ENCODE measurements at regions not wholly inside any gene's neighbourhood (a gene's known extent, or its start where the extent isn't known, plus 50 kb on each side); places are given as distances from the start of the nearest gene placed in this dataset.

DNA sequence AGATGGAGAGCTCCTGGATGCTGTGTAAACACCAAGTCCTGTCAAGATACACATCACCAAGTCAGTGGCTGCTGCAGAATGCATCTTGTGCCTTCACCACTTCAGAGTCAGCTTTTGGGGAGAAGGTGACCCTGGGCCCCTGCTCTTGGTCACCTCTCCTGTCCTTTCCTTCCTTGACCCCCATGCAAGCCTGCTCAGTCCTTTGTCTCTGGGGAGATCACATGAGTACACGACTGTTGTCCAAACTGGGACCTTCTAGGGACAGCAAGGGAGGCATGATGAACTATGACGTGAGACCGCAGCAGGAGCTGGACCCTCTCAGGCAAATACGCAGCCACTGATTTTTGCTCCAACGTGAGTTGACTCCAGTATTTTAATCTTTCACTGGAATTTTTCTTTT is 706.9 kb upstream of the ID2 start:
- in situ Hi-C loops (cut with MboI; ENCODE audit: low sequenced_read_pairs) = no loop called here

- in situ Hi-C loops (cut with MboI; ENCODE audit: low sequenced_read_pairs) = no loop called here
These were observed 705.6 kb upstream of the ID2 start for GRCh38 chr2:7976206-7976605.

DNA sequence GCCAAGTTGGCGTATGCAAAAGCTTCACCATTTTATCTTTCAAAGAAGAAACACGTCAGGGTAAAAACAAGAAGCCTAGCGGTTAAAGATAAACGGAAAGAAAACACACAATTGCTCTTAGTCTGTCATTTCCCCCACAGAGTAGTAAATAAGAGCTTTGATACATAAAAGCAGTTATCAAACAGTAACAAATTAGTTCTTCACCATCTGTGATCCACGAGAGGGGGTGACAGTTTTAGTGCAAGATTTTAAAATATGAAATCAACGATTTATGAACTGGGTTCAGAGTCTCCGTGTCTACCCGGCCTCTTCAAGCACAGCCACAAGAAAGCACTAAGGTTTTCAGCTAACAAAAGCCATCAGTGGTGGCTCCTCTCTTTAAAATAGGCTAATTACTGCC is 703.9 kb upstream of the ID2 start:
- in situ Hi-C loops (cut with MboI; ENCODE audit: low sequenced_read_pairs) = no loop called here

- in situ Hi-C loops (cut with MboI; ENCODE audit: low sequenced_read_pairs) = no loop called here
These were observed 699.8 kb upstream of the ID2 start for GRCh38 chr2:7982054-7982453.

GRCh38 chr2:7983451-7983850 is 698.4 kb upstream of the ID2 start:
- in situ Hi-C loops (cut with MboI; ENCODE audit: low sequenced_read_pairs) = no loop called here

GRCh38 chr2:7983912-7984311 is 697.9 kb upstream of the ID2 start:
- in situ Hi-C loops (cut with MboI; ENCODE audit: low sequenced_read_pairs) = no loop called here

DNA sequence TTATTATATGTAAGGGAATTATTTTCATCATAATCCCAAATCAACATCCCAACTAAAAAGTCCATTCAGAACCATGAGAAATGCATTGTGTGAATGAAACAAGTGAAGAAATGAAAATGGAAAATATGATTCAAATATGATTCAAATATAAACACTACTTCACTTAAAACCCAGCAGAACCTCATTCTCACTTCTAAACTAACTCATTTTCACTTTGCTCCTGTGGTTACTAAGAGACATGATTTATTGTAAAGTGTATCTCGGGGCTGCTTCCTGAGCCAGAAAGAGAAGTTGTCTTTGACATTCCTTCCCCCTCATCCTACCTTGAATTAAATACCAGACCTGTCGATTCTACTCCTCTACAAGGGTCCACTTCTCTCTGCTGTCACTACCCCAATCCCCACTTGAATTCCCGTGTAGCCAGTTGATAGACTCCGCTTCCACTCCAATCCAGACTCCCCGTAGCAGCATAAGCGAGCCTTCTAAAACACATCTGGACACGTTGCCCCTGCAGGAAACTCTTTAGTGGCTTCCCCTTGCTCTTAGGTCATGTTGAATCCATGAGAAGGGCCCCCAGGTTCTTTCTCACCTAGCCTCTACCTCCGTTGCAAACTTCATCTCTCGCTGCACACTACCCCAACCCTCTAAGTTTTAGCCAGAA is 697.0 kb upstream of the ID2 start:
- in situ Hi-C loops (cut with MboI; ENCODE audit: low sequenced_read_pairs) = no loop called here

GRCh38 chr2:7986431-7986830 is 695.4 kb upstream of the ID2 start:
- in situ Hi-C loops (cut with MboI; ENCODE audit: low sequenced_read_pairs) = no loop called here

DNA sequence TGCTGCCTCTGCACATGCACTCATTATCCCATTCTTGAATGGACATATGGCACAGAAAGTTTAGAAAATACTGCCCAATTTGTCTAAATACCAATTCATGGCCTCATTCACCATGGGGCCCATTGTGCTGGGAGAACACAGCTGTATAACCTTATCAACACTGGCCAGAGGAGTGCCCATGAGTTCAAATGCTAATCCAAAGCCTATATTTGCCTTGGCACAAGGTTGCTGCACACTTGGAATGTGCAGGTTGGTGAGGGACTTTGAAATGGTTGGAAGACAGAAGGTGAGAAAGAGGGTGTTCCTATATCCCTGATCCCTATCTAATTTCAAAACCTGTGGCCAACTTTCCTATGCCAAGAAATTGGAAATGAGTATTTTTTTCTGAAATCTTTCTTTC is 693.9 kb upstream of the ID2 start:
- in situ Hi-C loops (cut with MboI; ENCODE audit: low sequenced_read_pairs) = no loop called here

DNA sequence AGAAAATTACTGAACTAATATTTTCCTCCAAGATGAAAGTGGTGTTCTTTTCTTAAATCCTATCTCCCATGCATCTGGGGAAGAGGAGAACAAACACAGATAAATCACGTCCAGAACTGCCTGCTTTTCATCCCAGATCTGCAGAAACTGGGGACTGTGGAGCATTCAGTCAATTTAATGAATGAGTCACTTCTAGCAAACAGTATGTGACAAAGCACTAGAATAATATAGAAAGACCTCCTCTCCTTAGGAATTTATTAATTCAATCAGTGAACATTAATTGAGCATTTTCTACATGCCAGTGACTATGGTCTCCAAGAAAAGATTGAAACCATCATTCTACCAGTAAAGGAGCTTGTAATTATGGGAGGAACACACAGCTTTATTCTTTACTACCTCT is 693.4 kb upstream of the ID2 start:
- in situ Hi-C loops (cut with MboI; ENCODE audit: low sequenced_read_pairs) = no loop called here

DNA sequence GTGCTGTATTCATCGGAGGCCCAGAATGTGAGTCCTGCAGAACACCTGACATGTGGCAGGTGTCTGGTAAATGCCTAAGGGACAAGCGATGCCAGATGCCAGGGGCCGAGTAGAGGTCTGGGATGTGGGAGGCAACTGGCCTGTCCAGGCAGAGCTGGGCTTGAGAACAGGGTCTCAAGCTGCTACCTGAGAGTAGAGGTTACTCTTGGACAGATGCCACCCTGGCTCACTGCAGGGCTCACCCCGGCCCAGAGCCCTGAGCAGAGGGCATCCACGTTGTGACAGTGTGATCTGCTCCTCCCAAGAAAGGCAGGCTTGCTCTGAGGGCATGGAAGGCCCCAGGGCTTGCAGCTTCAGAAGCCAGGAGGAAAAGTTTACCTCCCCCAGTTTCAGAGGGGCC is 692.0 kb upstream of the ID2 start:
- in situ Hi-C loops (cut with MboI; ENCODE audit: low sequenced_read_pairs) = no loop called here

DNA sequence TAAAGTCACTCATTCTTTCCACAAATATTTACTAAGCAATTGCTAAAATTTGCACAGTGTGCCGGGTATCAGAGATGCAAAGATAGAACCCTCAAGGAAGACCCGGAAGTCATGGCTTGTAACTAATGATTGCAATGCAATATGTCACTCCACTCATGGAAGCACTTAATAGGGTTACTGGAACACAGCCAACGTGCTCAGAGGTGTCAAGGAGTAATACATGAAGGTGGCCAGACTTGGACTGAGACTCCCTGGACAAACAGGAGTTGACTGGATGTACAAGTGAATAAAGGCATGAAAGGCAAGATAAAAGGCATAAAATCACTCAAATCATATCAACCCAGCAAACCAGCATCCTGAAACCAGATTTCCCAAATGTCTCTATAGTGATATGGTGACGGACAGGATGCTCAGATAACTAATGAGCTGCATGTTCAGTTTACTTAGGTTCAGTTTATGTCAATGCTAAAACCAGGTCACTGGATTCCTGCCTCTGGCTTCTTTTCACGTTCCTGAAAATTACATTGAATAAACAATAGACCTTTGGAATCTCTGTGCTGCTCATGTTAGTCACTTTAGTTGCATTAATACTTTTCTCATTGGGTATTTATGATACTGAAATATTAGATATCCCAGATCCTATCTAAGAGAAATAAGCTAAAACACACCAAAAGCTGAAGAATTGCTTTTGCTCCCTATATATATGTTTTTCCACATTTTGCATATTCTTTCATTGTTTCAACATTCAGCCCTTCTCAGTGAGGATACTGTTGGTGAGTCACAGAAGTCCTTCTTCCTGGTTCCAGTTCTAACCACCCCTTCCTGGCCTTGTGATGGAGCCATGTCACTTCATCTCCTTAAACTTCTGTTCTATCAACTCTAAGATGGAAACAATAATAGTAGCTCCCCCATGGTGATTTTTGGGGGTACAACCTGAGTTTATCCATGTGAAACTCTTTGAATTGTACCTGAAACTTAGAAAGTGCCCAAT is 688.9 kb upstream of the ID2 start:
- in situ Hi-C loops (cut with MboI; ENCODE audit: low sequenced_read_pairs) = no loop called here

DNA sequence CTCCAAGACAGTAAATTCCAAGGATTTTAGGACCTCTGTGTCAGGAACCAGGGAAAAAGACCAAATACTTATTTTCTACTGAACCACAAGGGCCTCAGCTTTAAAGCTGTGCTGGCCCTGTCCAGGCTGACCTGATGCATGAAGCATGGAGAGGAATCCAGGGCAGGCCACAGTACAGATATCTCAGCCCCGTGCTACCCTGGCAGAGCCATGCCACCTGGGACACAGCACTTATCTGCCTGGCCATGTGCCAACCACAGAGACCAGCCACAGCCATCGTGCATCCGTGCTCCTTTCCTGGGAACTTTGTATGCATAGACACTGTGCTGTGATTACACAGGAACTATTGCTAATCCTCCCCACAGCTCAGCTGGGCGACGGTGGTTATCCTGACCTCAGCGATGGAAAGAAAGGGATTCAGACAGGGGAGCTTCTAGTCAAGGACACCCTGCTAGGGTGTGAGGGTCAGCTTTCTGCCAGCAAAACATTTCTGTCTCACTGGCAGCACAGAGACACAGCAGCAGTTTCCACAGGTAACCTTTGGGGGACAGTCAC is 687.4 kb upstream of the ID2 start:
- in situ Hi-C loops (cut with MboI; ENCODE audit: low sequenced_read_pairs) = no loop called here

DNA sequence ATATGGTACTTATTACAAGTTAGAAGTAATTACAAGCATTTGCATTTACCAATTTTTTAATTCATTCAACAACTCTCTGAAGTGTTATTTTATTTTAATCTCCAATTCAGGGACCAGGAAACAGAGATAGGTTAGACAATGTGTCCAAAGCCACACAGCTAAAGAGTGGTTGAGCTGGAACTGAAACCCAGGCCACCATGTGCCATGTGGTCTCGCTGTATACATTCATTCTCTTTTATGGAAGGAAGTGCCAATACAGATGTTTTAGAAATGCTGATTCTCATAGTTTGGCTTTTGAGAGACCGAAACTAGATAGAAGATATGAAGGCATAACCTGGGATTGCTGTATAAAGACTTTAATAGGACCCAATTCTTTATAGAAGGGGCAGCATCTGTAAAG is 684.6 kb upstream of the ID2 start:
- in situ Hi-C loops (cut with MboI; ENCODE audit: low sequenced_read_pairs) = no loop called here

- in situ Hi-C loops (cut with MboI; ENCODE audit: low sequenced_read_pairs) = no loop called here
These were observed 682.0 kb upstream of the ID2 start for GRCh38 chr2:7999683-8000476.

DNA sequence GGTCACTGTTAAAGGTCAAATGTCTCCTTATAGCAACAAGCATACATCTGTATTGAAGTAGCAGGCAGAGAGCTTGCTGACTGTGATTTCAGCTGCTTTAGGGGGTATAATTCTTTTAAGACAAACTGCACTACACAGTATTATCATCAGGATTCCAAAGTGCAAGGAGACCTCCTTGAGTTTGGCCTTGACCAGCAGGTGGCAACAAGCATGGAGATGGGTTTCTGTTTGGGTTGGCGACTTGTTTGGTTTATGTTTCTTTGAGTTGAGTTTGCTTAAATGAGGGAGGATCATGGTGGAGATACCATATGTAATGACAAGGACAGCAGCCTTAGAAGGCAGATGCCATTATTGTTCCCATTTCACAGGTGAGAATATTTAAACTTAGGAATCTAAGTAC is 681.0 kb upstream of the ID2 start:
- in situ Hi-C loops (cut with MboI; ENCODE audit: low sequenced_read_pairs) = no loop called here

DNA sequence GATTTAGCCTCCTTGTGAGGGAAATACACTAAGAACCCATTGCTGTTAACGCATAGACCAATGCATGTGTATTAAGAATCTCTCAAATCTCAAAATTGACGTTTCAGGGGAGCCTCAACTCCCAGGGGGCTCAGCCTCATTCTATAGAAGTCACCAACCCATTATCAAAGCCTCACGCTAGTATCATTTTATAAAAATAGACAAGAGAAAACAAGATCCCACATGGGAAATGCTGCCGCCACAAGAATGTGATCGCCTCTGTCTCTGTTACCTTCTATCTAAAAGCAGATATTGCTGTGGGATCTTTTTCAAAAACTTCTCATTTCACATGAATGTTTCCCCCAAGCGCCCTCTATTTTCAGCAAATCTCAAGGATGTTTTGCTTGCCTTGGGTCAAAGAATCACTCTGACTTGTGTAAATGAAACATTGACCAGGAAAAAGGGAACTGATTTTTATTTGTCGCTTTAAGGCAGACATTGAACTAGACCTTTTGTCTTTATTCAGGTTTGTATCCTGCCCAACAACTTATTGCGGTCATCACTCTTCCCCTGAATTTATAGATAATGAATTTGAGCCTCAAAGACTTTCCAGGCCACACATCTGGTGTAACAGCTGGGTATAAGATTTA is 679.0 kb upstream of the ID2 start:
- in situ Hi-C loops (cut with MboI; ENCODE audit: low sequenced_read_pairs) = no loop called here

DNA sequence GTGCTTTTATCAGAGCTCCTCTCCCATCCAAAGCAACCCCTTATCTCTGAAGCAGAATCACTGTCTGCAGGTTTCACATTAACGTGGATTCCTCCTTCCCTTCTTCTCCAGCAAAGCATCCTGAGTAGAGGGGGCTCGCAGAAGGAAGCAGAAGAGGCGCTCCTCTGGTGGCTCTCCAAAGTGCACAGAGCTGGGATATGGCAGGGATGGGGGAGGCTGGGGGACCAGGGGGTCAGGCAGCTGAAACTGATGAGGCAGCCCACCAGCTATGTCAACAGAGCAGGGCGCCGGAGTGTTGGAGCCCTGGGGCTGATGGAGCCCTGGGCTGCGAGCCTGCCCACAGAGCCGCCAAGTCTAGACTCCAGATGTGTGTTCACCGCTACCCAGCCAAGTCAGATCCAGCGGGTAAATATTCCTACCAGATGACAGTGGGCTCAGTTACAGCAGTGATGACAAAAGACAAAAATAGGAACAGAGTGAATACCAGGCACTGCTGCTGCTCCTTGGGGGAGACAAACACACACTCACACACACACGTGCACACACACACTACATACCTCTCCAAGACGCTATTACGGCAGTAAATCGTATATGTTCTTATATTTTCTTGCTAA is 678.3 kb upstream of the ID2 start:
- in situ Hi-C loops (cut with MboI; ENCODE audit: low sequenced_read_pairs) = no loop called here

DNA sequence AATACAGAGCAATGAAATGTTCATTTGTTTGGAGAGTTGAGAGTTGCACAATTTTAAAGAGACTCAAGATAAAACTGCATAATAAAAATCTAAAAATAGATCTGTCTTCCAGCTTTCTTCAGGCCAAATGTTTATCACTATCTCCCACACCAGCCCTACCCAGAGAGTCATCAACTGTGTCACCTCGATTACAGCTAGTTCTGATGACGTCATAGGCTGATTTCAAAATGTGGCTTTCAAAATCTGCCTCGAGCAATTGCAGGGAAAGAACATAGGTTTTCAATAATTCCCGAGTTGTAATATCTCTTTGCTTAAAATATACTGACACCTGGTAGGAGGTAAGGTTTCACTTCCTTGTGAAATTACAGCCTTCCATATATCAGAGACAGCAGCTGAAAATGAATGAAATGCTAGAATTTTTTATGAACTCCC is 677.6 kb upstream of the ID2 start:
- in situ Hi-C loops (cut with MboI; ENCODE audit: low sequenced_read_pairs) = no loop called here

- in situ Hi-C loops (cut with MboI; ENCODE audit: low sequenced_read_pairs) = no loop called here
These were observed 675.7 kb upstream of the ID2 start for GRCh38 chr2:8006181-8006580.

All from HL-60/S4 treated with phorbol 12-myristate 13-acetate at 8.2 ng/mL for 4 days and 3 days (cell line).